ENCODE measurements at regions not wholly inside any gene's neighbourhood (a gene's known extent, or its start where the extent isn't known, plus 50 kb on each side); places are given as distances from the start of the nearest gene placed in this dataset.

DNA sequence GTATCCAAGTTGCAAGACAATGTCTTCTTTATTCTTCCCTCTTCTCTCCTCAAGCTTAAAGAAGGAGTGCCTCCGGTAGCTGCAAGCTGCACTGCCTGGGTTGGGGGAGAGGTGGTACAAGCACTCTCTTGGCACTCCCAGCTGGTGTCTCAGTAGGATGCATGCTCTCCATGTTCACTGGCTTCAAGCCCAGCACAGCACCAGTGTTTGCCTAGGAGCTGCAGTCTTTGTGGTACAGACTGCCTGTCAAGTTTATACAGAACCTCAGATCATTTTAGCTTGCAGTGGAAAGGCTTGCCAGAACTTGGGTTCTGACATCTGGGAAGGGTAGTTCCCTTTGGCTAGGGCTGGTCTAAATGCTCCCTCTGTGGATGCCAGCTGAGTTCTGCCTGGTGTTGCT is 505.6 kb downstream of the MAN2A1 start:
- Histone ChIP-seq H3K27me3 (ENCODE audit: control insufficient read depth, insufficient read depth, low read length) (no peaks in the 10 kb centered on the region), H3K4me3 (ENCODE audit: low read depth, low read length) (no peak overlapping the region), H3K36me3 (ENCODE audit: control insufficient read depth, insufficient read depth, low read length) (no peaks in the 10 kb centered on the region)
- no peak for DNase-seq (ENCODE audit: low read depth)
- TF ChIP-seq, protein P1, sequence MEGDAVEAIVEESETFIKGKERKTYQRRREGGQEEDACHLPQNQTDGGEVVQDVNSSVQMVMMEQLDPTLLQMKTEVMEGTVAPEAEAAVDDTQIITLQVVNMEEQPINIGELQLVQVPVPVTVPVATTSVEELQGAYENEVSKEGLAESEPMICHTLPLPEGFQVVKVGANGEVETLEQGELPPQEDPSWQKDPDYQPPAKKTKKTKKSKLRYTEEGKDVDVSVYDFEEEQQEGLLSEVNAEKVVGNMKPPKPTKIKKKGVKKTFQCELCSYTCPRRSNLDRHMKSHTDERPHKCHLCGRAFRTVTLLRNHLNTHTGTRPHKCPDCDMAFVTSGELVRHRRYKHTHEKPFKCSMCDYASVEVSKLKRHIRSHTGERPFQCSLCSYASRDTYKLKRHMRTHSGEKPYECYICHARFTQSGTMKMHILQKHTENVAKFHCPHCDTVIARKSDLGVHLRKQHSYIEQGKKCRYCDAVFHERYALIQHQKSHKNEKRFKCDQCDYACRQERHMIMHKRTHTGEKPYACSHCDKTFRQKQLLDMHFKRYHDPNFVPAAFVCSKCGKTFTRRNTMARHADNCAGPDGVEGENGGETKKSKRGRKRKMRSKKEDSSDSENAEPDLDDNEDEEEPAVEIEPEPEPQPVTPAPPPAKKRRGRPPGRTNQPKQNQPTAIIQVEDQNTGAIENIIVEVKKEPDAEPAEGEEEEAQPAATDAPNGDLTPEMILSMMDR (IDR thresholded peaks at IDR 0.05; ENCODE audit: insufficient read depth, low read depth, low read length) = no peak
- ChIA-PET POLR2A (interaction anchor here (0.6 kb wide), 1 partner anchor 59 kb away, joined by 4 read pairs; no protein-coding TSS in a partner anchor), CTCF (no interaction called here)

DNA sequence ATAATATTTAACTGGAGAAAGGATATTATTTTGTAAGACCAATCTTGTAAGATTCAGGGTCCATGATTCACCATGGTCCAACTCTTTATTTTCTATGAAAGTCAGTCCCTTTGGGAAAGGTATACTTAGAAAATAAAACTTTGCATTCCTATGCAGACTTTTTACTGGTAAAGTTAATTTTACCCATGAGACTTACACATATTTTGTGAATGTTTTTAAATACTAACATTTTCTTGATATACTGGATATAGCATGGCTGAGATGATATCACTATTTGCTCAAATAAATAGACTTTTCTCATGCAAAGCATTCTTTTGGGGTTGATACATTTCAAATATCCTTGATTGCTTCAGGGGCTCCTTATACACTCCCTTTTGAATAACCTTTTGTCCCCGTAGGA is 512.1 kb downstream of the MAN2A1 start:
- DNase-seq (ENCODE audit: low read depth) = no peak
- POLR2A ChIA-PET = no interaction called here
- CTCF ChIA-PET = no interaction called here

GRCh38 chr5:110203661-110204060 is 513.9 kb downstream of the MAN2A1 start:
- CTCF ChIA-PET = no interaction called here
- Histone ChIP-seq H3K27me3 (ENCODE audit: control insufficient read depth, insufficient read depth, low read length) (no peaks in the 10 kb centered on the region), H3K36me3 (ENCODE audit: control insufficient read depth, insufficient read depth, low read length) (no peaks in the 10 kb centered on the region), H3K4me3 (ENCODE audit: low read depth, low read length) (no peak overlapping the region)
- POLR2A ChIA-PET = no interaction called here
- TF ChIP-seq, protein P1 (IDR thresholded peaks at IDR 0.05; ENCODE audit: insufficient read depth, low read depth, low read length) = no peak
- no peak for DNase-seq (ENCODE audit: low read depth)

More for the DNA sequence above, 512.1 kb downstream of the MAN2A1 start:
- Histone ChIP-seq H3K36me3 (ENCODE audit: control insufficient read depth, insufficient read depth, low read length) (no peaks in the 10 kb centered on the region), H3K4me3 (ENCODE audit: low read depth, low read length) (no peak overlapping the region), H3K27me3 (ENCODE audit: control insufficient read depth, insufficient read depth, low read length) (no peaks in the 10 kb centered on the region)
- TF ChIP-seq, protein P1 (IDR thresholded peaks at IDR 0.05; ENCODE audit: insufficient read depth, low read depth, low read length) = no peak

- CTCF ChIA-PET = no interaction called here
- DNase-seq (ENCODE audit: low read depth) = no peak
- Histone ChIP-seq H3K27me3 (ENCODE audit: control insufficient read depth, insufficient read depth, low read length) (no peaks in the 10 kb centered on the region), H3K36me3 (ENCODE audit: control insufficient read depth, insufficient read depth, low read length) (no peaks in the 10 kb centered on the region), H3K4me3 (ENCODE audit: low read depth, low read length) (no peak overlapping the region)
- POLR2A ChIA-PET = no interaction called here
- TF ChIP-seq, protein P1 (IDR thresholded peaks at IDR 0.05; ENCODE audit: insufficient read depth, low read depth, low read length) = no peak
These were observed 517.1 kb downstream of the TMEM232 start for GRCh38 chr5:110209401-110209800.

DNA sequence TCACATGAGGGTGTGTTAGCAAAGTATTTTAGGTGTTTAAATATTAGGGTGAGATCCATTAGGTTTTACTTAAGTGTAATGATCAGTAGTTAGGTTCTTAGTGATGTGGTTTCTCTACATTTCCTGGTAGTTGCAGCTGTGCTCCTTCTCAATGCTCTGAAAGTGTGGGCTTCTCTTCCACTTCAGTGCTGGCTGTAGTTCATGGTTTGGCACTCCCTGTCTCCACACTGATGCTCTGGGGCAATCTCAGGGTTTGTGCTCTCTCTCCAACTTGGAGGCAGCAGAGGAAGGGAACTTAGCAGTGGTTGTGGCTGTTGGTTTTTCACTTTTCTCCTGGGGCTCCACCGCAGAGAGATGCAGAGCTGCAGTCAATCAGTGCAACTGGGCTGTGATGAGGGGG is 507.5 kb downstream of the TMEM232 start:
- ChIA-PET CTCF (interaction anchor here (0.6 kb wide), 1 partner anchor 1625 kb away, joined by 3 read pairs; no protein-coding TSS in a partner anchor), POLR2A (no interaction called here)
- H3K36me3 ChIP-seq (ENCODE audit: control insufficient read depth, insufficient read depth, low read length) = no peaks in the 10 kb centered on the region
- no peak overlapping the region for H3K4me3 ChIP-seq (ENCODE audit: low read depth, low read length)
- TF ChIP-seq, protein P1 (IDR thresholded peaks at IDR 0.05; ENCODE audit: insufficient read depth, low read depth, low read length) = no peak
- H3K27me3 ChIP-seq (ENCODE audit: control insufficient read depth, insufficient read depth, low read length) = no peaks in the 10 kb centered on the region
- no peak for DNase-seq (ENCODE audit: low read depth)
